Transverse colon (tissue), 4 donors: ENCODE measurements at regions not wholly inside any gene's neighbourhood (a gene's known extent, or its start where the extent isn't known, plus 50 kb on each side); places are given as distances from the start of the nearest gene placed in this dataset.

Source experiments
- CTCF ChIP-seq, 5 experiments: fragments of 200-600 bp in 3 of 5; fragments of 450-650 bp in 2 of 5; sonication (generic) in 3 of 5; IDR thresholded peaks; 1 replicate in 2 of 5; 2 replicates in 3 of 5; pipeline ENCODE4 v1.5.1; 2016 to 2017; ENCODE audit warnings: antibody characterized with exemption in 5 of 5, inconsistent platforms in 3 of 5, mild to moderate bottlenecking in 2 of 5, moderate library complexity in 1 of 5
- EP300 ChIP-seq: sonication (generic); formaldehyde crosslinking; IDR thresholded peaks from one replicate; pipeline ENCODE4 v1.6.1; 2017; ENCODE audit warnings: antibody characterized with exemption, low read depth
- POLR2A ChIP-seq: fragments of 450-650 bp; IDR thresholded peaks from one replicate; pipeline ENCODE4 v1.6.1; 2016; ENCODE audit warnings: antibody characterized with exemption, mild to moderate bottlenecking, moderate library complexity
- POLR2AphosphoS5 ChIP-seq, 3 donors: sonication (generic); formaldehyde crosslinking; IDR thresholded peaks; one replicate each; pipeline ENCODE4 v1.6.1; 2016; ENCODE audit warnings: antibody characterized with exemption in 3 of 3

GRCh38 chr2:199612509-199613130 lies 154.9 kb upstream of the SATB2 start:
- TF ChIP-seq CTCF (IDR thresholded peaks at IDR 0.05) (no peak), POLR2A (no peak), EP300 (no peak), POLR2AphosphoS5 (IDR thresholded peaks at IDR 0.05) (no peak)
